Erythroblast (primary cell): ENCODE measurements at regions not wholly inside any gene's neighbourhood (a gene's known extent, or its start where the extent isn't known, plus 50 kb on each side); places are given as distances from the start of the nearest gene placed in this dataset.

Experiments used
- DNase-seq, 2 experiments: peaks; one replicate each; lab custom pipeline; 2025; lab: John Stamatoyannopoulos, UW
- GATA1 ChIP-seq: IDR thresholded peaks from 2 replicates; pipeline ENCODE4 v1.6.1; 2011; ENCODE audit warnings: low read depth, mild to moderate bottlenecking, control low read depth, low read length, moderate library complexity
- POLR2A ChIP-seq: IDR thresholded peaks from 2 replicates; pipeline ENCODE4 v1.6.1; 2011; ENCODE audit warnings: mild to moderate bottlenecking, low read length

DNA sequence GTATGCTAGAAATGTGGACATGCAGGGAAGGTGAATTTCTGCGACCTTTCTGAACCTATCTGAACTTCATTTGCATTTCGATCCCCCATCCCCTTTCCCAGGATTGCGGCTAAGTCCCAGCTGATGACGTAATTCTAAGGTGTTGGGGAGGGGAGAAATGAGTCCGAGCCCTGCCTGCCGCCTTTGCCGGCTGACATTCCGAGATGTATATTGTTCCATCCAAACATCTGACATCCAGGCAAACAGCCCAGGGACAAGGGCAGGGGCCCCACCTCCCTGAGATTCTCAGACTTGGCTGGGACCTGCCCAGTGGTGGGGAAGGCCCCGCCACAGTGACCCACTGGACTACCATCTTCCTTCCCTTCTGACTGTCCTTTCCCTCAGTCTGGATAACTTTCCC lies 494.6 kb downstream of the ENC1 start:
- DNase-seq, result no peak
- TF ChIP-seq POLR2A, result no peak
- no peak for TF ChIP-seq GATA1

DNA sequence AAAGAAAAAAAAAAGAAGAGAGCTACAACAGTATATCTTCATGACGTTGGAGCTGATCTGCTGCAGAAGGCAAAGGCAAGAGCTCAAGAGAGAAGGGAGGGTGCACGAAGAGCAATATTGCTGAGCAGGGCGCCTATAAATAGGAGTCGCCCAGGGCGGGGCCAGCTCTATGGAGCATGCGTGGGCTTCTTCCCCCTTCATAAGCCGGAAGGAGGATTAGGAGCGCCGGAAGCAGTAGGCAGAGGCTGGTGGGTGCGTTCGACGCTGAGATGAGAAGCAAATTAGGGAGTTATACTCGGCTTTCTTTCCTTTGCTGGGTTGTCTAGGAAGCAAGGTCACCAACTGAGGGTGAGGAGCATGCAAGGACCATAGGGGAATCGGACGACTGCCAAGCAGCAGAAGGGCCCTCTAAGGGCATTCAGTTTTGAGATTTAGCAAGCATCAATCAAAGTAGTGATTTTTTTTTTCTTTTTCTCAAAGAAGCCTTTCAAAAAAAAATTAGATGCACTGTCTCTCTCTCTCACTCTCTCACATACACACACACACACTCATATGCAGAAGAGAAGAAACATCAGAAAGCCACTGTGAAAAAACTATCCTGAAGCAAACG lies 496.7 kb downstream of the ENC1 start:
- DNase-seq, result no peak
- no peak for TF ChIP-seq GATA1
- TF ChIP-seq POLR2A, result no peak

DNA sequence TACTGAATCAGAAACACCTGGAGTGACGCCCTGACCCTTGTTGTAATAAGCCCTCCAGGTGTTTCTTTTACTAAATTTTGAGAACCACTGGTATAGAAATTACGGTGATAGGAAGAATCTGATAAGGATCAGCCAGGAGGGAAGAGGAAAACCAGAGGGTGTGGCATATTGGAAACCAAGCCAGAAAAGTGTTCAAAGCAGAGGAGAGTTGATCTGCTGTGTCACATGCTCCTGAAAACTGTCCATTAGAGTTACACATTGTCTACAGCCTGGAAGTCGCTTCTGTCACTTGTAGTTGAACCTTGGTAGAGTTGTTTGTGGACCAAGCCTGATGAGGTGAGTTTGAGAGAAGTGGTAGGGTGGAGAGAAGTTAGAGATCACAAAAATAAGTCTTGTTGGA lies 497.4 kb downstream of the ENC1 start:
- DNase-seq, result no peak
- TF ChIP-seq POLR2A, result no peak

DNA sequence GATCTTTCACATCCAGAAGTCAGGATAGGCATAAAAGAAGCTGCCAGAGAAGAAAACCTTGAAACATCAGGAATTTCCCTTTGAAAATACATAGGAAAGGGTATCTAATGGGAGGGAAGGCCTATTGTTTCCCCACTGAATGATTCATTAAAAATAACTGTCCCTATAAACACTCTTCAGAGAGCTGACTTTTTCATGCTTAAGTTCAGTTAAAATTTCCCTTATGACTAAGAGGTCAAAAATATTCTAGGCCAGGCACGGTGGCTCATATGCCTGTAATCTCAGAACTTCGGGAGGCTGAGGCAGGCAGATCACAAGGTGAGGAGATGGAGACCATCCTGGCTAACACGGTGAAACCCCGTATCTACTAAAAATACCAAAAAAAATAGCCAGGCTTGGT lies 499.5 kb downstream of the ENC1 start:
- TF ChIP-seq GATA1 (no peak), POLR2A (no peak)
- no peak for DNase-seq

DNA sequence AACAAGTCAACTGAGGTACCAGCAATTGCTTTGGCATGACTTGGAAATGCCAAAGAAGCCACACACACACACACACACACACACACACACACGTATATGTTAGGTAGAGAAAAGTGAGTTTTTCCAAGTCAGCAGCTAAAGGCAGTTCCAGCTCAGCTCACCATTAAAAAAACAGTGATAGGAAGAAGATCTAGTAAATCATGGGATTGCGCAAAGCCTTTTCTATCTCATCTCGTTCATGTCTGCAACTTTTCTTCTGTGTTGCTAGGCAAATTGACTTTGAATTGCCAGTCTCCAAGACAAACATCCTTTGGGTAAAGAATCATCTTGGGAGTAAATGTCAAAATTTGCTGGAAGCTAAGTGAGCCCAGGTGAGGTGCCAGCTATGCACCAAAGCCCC lies 500.1 kb downstream of the ENC1 start:
- DNase-seq, result no peak
- TF ChIP-seq GATA1 (no peak), POLR2A (no peak)

DNA sequence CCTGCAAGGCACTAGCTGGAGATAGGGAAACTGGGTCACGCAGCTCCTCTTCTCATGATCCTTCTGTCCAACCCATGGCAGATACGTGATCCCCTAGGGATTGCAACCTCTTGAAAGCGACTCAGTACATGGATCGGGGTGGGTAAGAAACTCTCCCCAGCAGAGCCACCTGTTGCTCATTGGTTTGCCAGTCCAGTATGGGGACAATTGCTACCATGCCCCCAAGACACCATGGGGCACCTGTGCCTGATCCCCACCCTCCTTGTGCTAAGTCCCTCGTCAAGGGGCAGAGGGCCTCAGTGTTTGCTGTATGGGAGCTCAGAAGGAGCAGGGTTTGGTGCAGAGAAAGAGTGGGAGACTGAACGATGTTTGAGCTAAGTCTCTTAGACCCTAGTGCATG lies 500.9 kb downstream of the ENC1 start:
- TF ChIP-seq GATA1 (no peak), POLR2A (no peak)
- DNase-seq, result no peak

DNA sequence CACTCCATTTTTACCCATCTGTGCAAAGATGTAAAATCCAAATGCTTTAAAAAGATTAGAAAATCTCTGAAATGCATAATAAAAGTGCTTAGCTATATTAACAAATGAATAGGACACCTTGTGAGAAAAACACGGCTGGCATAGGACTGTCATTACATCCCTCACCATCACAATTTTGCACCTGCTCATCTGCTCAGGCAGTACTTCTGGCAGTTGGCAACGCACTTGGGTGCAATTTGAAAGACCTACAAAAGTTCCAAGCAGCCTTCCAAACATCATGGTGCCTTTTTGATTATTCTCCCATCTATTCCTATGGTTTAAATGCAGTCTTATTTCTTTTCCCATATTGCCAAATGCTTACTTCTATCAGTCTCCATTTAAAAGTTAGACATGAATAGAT lies 501.8 kb downstream of the ENC1 start:
- DNase-seq, result no peak
- TF ChIP-seq GATA1 (no peak), POLR2A (no peak)

DNA sequence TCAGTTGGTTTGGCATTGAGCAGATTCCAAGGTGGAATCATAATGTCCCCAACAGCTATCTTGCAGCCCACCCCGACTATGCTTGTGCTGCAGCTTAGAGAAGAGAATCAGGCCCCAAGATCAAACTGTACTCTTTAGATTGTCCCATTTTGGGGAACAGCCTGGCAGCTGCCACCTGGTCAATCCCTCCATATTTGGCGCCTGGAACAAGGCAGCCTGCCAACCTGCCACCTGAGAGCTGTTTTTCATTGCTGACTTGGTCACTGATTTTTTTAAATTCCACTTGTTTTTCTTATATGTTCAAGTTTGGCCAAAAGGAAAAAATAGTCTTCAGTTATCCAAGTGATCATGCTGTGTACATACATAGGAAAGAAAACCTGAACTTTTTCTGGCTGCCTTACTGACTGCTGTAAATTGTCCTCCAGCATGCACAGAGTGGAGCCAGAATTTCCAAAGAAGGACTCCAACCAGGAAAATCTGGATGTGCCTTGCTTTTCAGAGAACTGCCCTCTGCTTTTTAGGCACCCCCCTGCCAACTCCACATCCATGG lies 504.2 kb downstream of the ENC1 start:
- no peak for TF ChIP-seq POLR2A
- TF ChIP-seq GATA1, result no peak
- DNase-seq, result no peak

DNA sequence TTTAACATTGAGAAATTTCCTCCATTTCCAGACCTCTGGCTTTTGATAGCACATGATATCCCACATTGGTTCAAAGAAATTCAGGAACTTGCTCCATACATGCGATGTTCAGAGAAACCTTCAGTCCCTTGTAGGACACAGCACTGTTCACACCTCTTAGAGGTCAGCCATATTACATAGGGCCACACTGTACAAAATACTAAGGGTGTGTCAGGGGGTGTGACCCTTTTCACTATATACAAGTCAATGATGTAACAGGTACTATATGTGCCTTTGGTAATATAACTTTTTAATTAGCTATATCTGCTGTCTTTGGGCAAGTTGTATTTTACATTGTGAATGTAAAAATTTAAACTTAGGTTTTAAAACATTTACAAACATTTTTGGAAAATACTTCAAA lies 505.5 kb downstream of the ENC1 start:
- DNase-seq, result no peak
- no peak for TF ChIP-seq POLR2A

DNA sequence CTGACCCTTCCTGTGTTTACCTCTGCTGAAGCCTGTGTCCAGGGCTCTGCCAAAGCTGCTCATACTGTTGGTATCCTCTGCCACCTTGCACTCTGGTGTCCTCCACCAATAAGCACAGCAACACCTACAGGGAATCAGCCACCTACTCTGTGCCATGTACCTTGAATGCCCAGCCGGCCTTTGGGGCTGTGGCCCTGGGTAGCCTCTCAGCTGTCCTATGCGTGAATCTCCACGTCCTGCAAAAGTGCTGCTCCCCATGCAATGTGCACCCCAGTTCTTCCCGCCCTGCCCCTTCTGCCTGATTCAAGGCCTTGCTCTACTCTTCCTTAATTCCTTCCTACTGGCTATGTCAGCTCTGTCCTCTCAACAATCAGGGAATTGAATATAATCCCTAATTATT lies 506.5 kb downstream of the ARHGEF28 start:
- TF ChIP-seq POLR2A (no peak), GATA1 (no peak)
- DNase-seq, result no peak

DNA sequence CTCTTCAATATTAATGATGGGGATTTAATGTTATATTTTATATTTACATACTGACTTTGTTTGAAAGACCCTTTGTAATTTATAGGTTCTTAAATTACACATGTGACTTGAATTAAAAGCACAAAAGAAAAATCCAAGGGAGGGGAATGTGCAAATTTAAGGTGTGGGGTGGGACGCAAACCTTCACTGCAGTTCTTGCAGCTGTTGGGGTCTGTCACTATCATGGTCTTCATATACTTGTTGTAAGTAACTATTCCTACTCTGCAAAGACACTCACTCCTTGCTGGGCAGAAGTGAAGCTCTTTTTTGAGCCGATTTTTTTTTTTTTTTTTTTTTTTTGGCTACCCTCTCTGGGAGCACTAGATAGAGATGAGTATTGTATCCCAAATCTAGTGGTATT lies 505.3 kb downstream of the ARHGEF28 start:
- DNase-seq, result no peak
- TF ChIP-seq GATA1 (no peak), POLR2A (no peak)

DNA sequence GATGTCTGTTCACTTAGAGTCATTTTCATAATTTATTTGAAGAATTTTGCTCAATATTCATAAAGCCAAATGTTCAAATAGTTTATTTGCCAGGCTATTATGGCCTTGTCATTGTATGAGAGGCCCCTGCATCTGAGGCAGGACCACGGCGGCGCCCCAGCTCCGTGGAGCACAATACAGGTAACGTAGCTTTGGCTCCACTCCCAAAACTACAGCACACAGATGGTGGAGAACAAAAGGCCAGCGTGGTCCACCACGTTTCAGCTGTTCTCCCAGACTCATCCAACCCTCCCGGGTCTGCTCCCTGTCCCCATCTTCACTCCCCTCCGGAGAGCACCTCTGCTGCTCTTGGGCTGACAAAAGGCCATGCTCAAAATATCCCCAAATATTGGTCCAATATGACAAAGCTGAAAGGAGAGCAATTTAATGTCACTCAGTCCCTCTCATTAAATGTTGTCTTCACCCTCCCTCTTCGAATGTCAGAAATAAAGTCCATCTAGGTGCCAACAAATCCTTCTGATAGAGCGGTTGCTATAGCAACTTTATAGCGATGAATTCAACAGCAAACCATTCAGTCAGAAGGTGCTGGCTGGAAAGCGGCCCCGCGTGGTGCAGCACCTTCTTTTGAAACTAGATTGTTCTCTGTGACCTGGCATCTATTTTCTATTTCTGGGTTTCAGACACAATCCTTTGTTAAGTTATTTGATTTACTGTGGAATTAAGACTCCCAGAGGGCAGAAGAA lies 504.3 kb downstream of the ARHGEF28 start:
- DNase-seq, result no peak
- TF ChIP-seq GATA1, result no peak
- TF ChIP-seq POLR2A, result no peak

DNA sequence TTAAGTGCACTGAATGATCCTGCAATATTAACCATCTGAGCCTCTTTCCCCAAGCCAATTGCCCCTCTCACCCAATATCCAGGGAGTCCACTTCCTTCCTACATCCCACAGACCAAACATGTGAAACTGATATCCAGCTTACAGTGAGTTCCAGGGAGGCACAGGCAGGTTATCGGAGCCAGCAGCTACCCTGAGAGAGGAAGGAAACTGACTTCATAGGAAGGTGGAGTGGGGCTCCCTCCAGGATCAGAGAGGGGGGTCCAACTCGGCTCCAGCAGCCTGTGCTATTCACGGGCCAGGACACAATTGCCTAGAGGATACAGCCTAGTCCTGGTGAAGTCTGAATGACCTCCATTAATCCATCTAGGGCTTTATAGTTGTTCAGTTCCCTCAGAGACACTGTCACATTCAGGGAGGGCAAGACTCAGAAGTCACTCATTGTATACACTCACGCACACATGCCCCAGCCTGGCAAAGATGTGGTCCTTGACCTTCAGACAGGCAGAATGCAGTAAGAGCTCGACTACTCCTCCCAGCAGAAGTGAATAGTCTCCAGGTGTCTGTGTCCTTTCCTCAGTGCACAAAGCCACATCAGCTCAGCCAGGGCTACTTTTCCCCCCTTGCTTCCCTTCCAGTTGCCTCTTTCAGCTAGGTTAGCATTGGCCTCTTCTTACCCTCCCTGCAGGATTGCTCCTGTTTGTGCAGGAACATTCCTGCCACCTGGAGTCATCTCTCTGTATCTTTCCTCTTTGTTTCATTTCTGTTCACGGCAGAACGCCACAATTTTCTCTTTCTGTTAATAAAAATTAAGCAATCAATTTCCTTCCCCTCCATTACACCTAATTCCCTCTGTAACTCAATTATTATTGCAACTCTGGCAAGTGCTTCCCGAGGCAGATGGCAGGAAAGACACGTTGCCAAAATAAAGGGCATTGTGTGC lies 501.7 kb downstream of the ARHGEF28 start:
- TF ChIP-seq POLR2A (no peak), GATA1 (no peak)
- no peak for DNase-seq

DNA sequence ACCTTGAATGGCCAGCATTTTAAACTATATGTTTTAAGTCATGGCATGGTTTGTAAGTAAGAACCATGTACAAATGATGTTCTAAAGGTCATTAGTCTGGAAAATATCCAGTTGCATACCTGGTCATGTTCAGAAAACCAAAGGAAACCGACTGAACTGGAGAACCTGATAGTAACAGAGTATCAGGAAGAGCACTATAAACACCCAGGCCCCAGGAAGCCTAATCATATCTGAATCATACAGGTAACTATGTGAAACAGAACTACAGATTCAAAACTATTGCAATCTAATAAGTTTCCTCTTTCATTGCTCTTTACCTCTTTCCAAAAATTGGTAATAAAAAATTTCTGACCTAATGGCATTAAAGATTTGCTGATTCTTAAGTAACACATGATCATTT lies 500.3 kb downstream of the ARHGEF28 start:
- DNase-seq, result no peak
- no peak for TF ChIP-seq GATA1
